DOHH2 (cell line): ENCODE measurements at regions not wholly inside any gene's neighbourhood (a gene's known extent, or its start where the extent isn't known, plus 50 kb on each side); places are given as distances from the start of the nearest gene placed in this dataset.

Source experiments
- H3F3A ChIP-seq: fragments of 200-600 bp; sonication (generic), shearing (Covaris generic); 2 replicates; pipeline ENCODE4 v1.6.0; 2016; ENCODE audit warnings: antibody characterized with exemption, mild to moderate bottlenecking; ENCODE audit not compliant: control insufficient read depth, insufficient read depth
- H3K27ac ChIP-seq: fragments of 200-600 bp; sonication (generic); 2 replicates; pipeline ENCODE4 v1.5.1; 2014; ENCODE audit warnings: low read depth, mild to moderate bottlenecking, low read length, moderate library complexity
- H3K27me3 ChIP-seq: fragments of 200-600 bp; sonication (generic); 2 replicates; pipeline ENCODE4 v1.6.1; 2014; ENCODE audit warnings: mild to moderate bottlenecking, low read length, mixed read lengths; ENCODE audit not compliant: control insufficient read depth
- H3K36me3 ChIP-seq: fragments of 200-600 bp; sonication (generic); 2 replicates; pipeline ENCODE4 v1.6.1; 2014; ENCODE audit warnings: mild to moderate bottlenecking, low read length, moderate library complexity, mixed read lengths; ENCODE audit not compliant: control insufficient read depth
- H3K4me1 ChIP-seq: fragments of 200-600 bp; sonication (generic); 2 replicates; pipeline ENCODE4 v1.6.1; 2014; ENCODE audit warnings: mild to moderate bottlenecking, low read length, mixed read lengths; ENCODE audit not compliant: control insufficient read depth
- H3K4me2 ChIP-seq: fragments of 200-600 bp; sonication (generic); 2 replicates; pipeline ENCODE4 v1.6.0; 2014; ENCODE audit warnings: mild to moderate bottlenecking, low read length, moderate library complexity
- H3K4me3 ChIP-seq: fragments of 200-600 bp; sonication (generic); 2 replicates; pipeline ENCODE4 v1.5.1; 2014; ENCODE audit warnings: mild to moderate bottlenecking, low read length, mixed read lengths
- H3K79me2 ChIP-seq: fragments of 200-600 bp; sonication (generic); 2 replicates; pipeline ENCODE4 v1.6.1; 2014; ENCODE audit warnings: mild to moderate bottlenecking, low read length, mixed read lengths; ENCODE audit not compliant: control insufficient read depth
- H3K9me2 ChIP-seq: fragments of 200-600 bp; sonication (generic); replicated peaks from 2 replicates; pipeline ENCODE4 v1.6.1; 2014; ENCODE audit warnings: mild to moderate bottlenecking, low read length, mixed read lengths; ENCODE audit not compliant: control insufficient read depth
- H3K9me3 ChIP-seq: fragments of 200-600 bp; sonication (generic); 2 replicates; pipeline ENCODE4 v1.6.1; 2014; ENCODE audit warnings: antibody characterized with exemption, low read length, mixed read lengths; ENCODE audit not compliant: control insufficient read depth, insufficient read depth
- H4K20me1 ChIP-seq: fragments of 200-600 bp; sonication (generic); 2 replicates; pipeline ENCODE4 v1.6.0; 2014; ENCODE audit warnings: low read depth, mild to moderate bottlenecking, antibody characterized with exemption, low read length, moderate library complexity; ENCODE audit not compliant: control insufficient read depth, insufficient read depth
- CTCF ChIP-seq: fragments of 200-600 bp; sonication (generic); IDR thresholded peaks from one replicate; pipeline ENCODE4 v1.5.1; 2014; ENCODE audit warnings: antibody characterized with exemption, mild to moderate bottlenecking, low read depth, low read length; ENCODE audit not compliant: poor library complexity, severe bottlenecking
- EZH2phosphoT487 ChIP-seq: fragments of 200-600 bp; sonication (generic); IDR thresholded peaks from 2 replicates; pipeline ENCODE4 v1.6.1; 2017; ENCODE audit warnings: borderline replicate concordance, mild to moderate bottlenecking, antibody characterized with exemption, low read length, moderate library complexity, mixed read lengths

GRCh38 chr5:124803617-124804323, 57.3 kb upstream of the ZNF608 start:
- H3K9me2 ChIP-seq: no peaks in the 10 kb centered on the region
- H3F3A ChIP-seq: no peaks in the 10 kb centered on the region
- TF ChIP-seq CTCF: no peak
- no peak for TF ChIP-seq EZH2phosphoT487
- H3K27me3 ChIP-seq: no peaks in the 10 kb centered on the region
- H3K27ac ChIP-seq: no peak overlapping the region
- no peaks in the 10 kb centered on the region for H4K20me1 ChIP-seq
- no peaks in the 10 kb centered on the region for H3K4me1 ChIP-seq
- no peaks in the 10 kb centered on the region for H3K9me3 ChIP-seq
- H3K36me3 ChIP-seq: no peaks in the 10 kb centered on the region
- H3K4me2 ChIP-seq: no peak overlapping the region
- no peaks in the 10 kb centered on the region for H3K79me2 ChIP-seq
- H3K4me3 ChIP-seq: no peak overlapping the region

- no peaks in the 10 kb centered on the region for H3F3A ChIP-seq
- H3K79me2 ChIP-seq: no peaks in the 10 kb centered on the region
- peaks cover 10% of the 10 kb centered on the region for H3K4me1 ChIP-seq
- H3K4me2 ChIP-seq: no peak overlapping the region
- no peaks in the 10 kb centered on the region for H3K36me3 ChIP-seq
- no peaks in the 10 kb centered on the region for H4K20me1 ChIP-seq
- no peak overlapping the region for H3K27ac ChIP-seq
- H3K9me2 ChIP-seq: no peaks in the 10 kb centered on the region
- no peaks in the 10 kb centered on the region for H3K9me3 ChIP-seq
- no peaks in the 10 kb centered on the region for H3K27me3 ChIP-seq
- no peak overlapping the region for H3K4me3 ChIP-seq
- TF ChIP-seq CTCF (no peak), EZH2phosphoT487 (no peak)
These were observed 59.6 kb upstream of the ZNF608 start for GRCh38 chr5:124806026-124806372.

GRCh38 chr5:124806373-124807077, 60.1 kb upstream of the ZNF608 start:
- Histone ChIP-seq H3K4me2 (no peak overlapping the region), H3K79me2 (no peaks in the 10 kb centered on the region)
- TF ChIP-seq CTCF: no peak
- no peak for TF ChIP-seq EZH2phosphoT487

More at GRCh38 chr5:124806373-124807077, 60.1 kb upstream of the ZNF608 start:
- Histone ChIP-seq H4K20me1 (no peaks in the 10 kb centered on the region), H3F3A (no peaks in the 10 kb centered on the region), H3K36me3 (no peaks in the 10 kb centered on the region), H3K27ac (no peak overlapping the region), H3K9me2 (no peaks in the 10 kb centered on the region), H3K4me3 (no peak overlapping the region), H3K4me1 (peaks cover 10% of the 10 kb centered on the region), H3K9me3 (no peaks in the 10 kb centered on the region), H3K27me3 (no peaks in the 10 kb centered on the region)
